ENCODE measurements at regions not wholly inside any gene's neighbourhood (a gene's known extent, or its start where the extent isn't known, plus 50 kb on each side); places are given as distances from the start of the nearest gene placed in this dataset.

DNA sequence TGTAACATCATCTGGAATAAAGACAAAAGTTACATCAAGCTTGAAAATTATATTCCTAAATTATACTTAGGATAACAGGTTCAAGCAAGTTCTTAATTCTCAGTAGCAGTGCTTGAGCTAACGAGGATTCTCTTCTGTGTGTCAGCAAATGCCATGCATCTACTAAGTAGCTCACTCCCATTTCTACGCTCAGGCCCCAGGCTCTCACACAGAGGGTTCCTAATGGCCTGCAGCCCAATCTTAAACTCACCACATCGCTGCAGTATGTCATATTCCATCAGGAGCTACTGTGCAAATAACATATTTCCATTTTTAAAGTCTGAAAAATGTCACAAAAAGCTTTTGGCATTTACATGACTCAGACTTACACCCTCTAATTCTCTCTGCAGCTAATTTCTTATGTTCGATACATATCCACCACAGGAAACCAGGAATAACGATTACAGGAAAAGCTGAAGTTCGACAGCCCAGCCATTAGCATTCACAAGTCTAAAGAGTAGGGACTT, 474.8 kb downstream of the EFNA5 start:
- FAIRE-seq (no peak), DNase-seq (ENCODE audit: low read depth, low spot score) (no peak)
- no peaks in the 10 kb centered on the region for H3K27me3 ChIP-seq (ENCODE audit: control insufficient read depth in 2 of 2, insufficient read depth in 2 of 2, low read length in 2 of 2)
- H3K27ac ChIP-seq (ENCODE audit: insufficient read depth, low read depth, low read length), result no peak overlapping the region
- H3K4me3 ChIP-seq (replicated peaks in 1 of 3; ENCODE audit: insufficient read depth in 1 of 3, low read depth in 1 of 3, low read length in 3 of 3), result no peak overlapping the region
- H3K9me3 ChIP-seq (replicated peaks; ENCODE audit: control insufficient read depth, insufficient read depth, low read length), result no peaks in the 10 kb centered on the region
- intact Hi-C loops (cut with micrococcal nuclease) (no loop called here), dilution Hi-C loops (cut with MboI; ENCODE audit: extremely low pct_ligation_motif_present, low sequenced_read_pairs) (no loop called here)
- no peak overlapping the region for H3K4me2 ChIP-seq (ENCODE audit: insufficient read depth, low read length)
- no peaks in the 10 kb centered on the region for H4K20me1 ChIP-seq (replicated peaks; ENCODE audit: control insufficient read depth, extremely low read depth, insufficient read depth, low read length)
- H3K4me1 ChIP-seq (ENCODE audit: control insufficient read depth, extremely low read depth, insufficient read depth, low read length), result no peaks in the 10 kb centered on the region
- no peaks in the 10 kb centered on the region for H3K9me1 ChIP-seq (replicated peaks; ENCODE audit: control insufficient read depth, extremely low read depth, insufficient read depth, low read length)
- POLR2A ChIA-PET, result no interaction called here
- H3K36me3 ChIP-seq (ENCODE audit: control insufficient read depth in 2 of 2, extremely low read depth in 1 of 2, insufficient read depth in 2 of 2, low read length in 2 of 2), result no peaks in the 10 kb centered on the region
- CTCF ChIA-PET, result interaction anchor here (1.3 kb wide), 1 partner anchor 52 kb away, joined by 4 read pairs; no protein-coding TSS in a partner anchor
- no peak for TF ChIP-seq EZH2 (IDR thresholded peaks at IDR 0.05; ENCODE audit: borderline replicate concordance, low read depth, low read length, severe bottlenecking)
- H3K9ac ChIP-seq (replicated peaks; ENCODE audit: extremely low read depth, insufficient read depth, low read length), result no peak overlapping the region
- no TSS peak for BruUV-seq (replicated peaks)
- no peak overlapping the region for H2AFZ ChIP-seq (ENCODE audit: low read depth, low read length)
- H3K79me2 ChIP-seq (ENCODE audit: control insufficient read depth, insufficient read depth, low read length), result no peaks in the 10 kb centered on the region

DNA sequence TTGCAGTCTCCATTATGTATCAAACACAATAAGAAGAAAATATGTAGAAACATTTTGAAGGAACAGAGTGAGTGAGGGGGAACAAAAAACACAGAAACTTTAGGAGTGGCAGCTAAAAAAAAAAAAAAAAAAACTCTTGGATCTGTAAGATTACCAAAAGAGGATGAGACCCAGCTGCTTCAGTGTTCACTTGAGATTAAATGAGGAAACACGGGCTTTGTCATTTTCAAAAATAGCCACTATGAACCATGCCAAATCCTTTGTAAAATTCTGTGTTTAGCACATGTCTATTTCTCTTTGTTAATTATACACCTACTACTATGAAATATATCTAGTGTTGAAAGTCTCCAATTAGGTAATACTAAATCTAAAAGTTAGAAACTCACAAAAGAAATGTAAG, 485.9 kb downstream of the EFNA5 start:
- Histone ChIP-seq H2AFZ (ENCODE audit: low read depth, low read length) (no peak overlapping the region), H3K4me1 (ENCODE audit: control insufficient read depth, extremely low read depth, insufficient read depth, low read length) (no peaks in the 10 kb centered on the region), H3K9me1 (replicated peaks; ENCODE audit: control insufficient read depth, extremely low read depth, insufficient read depth, low read length) (no peaks in the 10 kb centered on the region), H3K9ac (replicated peaks; ENCODE audit: extremely low read depth, insufficient read depth, low read length) (no peak overlapping the region), H3K9me3 (replicated peaks; ENCODE audit: control insufficient read depth, insufficient read depth, low read length) (no peaks in the 10 kb centered on the region), H3K4me2 (ENCODE audit: insufficient read depth, low read length) (no peak overlapping the region), H3K27me3 (ENCODE audit: control insufficient read depth in 2 of 2, insufficient read depth in 2 of 2, low read length in 2 of 2) (no peaks in the 10 kb centered on the region), H3K79me2 (ENCODE audit: control insufficient read depth, insufficient read depth, low read length) (no peaks in the 10 kb centered on the region), H3K27ac (ENCODE audit: insufficient read depth, low read depth, low read length) (no peak overlapping the region), H3K4me3 (replicated peaks in 1 of 3; ENCODE audit: insufficient read depth in 1 of 3, low read depth in 1 of 3, low read length in 3 of 3) (no peak overlapping the region), H4K20me1 (replicated peaks; ENCODE audit: control insufficient read depth, extremely low read depth, insufficient read depth, low read length) (no peaks in the 10 kb centered on the region), H3K36me3 (ENCODE audit: control insufficient read depth in 2 of 2, extremely low read depth in 1 of 2, insufficient read depth in 2 of 2, low read length in 2 of 2) (no peaks in the 10 kb centered on the region)
- FAIRE-seq (no peak), DNase-seq (ENCODE audit: low read depth, low spot score) (no peak)
- dilution Hi-C loops (cut with MboI; ENCODE audit: extremely low pct_ligation_motif_present, low sequenced_read_pairs), result no loop called here
- CTCF ChIA-PET, result no interaction called here
- TF ChIP-seq FOS (IDR thresholded peaks at IDR 0.05; ENCODE audit: borderline replicate concordance, insufficient read depth, low read length), result no peak
- TF ChIP-seq POLR2AphosphoS5 (IDR thresholded peaks at IDR 0.05; ENCODE audit: insufficient read depth, low read depth, low read length), result no peak
- no peak for TF ChIP-seq POLR2A (IDR thresholded peaks at IDR 0.05; ENCODE audit: low read depth, low read length)
- no peak for TF ChIP-seq JUN (IDR thresholded peaks at IDR 0.05; ENCODE audit: borderline replicate concordance, insufficient read depth, insufficient read length, low read depth)
- TF ChIP-seq, protein P1, sequence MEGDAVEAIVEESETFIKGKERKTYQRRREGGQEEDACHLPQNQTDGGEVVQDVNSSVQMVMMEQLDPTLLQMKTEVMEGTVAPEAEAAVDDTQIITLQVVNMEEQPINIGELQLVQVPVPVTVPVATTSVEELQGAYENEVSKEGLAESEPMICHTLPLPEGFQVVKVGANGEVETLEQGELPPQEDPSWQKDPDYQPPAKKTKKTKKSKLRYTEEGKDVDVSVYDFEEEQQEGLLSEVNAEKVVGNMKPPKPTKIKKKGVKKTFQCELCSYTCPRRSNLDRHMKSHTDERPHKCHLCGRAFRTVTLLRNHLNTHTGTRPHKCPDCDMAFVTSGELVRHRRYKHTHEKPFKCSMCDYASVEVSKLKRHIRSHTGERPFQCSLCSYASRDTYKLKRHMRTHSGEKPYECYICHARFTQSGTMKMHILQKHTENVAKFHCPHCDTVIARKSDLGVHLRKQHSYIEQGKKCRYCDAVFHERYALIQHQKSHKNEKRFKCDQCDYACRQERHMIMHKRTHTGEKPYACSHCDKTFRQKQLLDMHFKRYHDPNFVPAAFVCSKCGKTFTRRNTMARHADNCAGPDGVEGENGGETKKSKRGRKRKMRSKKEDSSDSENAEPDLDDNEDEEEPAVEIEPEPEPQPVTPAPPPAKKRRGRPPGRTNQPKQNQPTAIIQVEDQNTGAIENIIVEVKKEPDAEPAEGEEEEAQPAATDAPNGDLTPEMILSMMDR (IDR thresholded peaks at IDR 0.05; ENCODE audit: extremely low read depth in 1 of 2, insufficient read depth in 1 of 2, low read depth in 1 of 2, low read length in 2 of 2), result no peak
- TF ChIP-seq, protein P2, sequence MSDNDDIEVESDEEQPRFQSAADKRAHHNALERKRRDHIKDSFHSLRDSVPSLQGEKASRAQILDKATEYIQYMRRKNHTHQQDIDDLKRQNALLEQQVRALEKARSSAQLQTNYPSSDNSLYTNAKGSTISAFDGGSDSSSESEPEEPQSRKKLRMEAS (IDR thresholded peaks at IDR 0.05; ENCODE audit: insufficient read depth, insufficient read length), result no peak
- TF ChIP-seq EZH2 (IDR thresholded peaks at IDR 0.05; ENCODE audit: borderline replicate concordance, low read depth, low read length, severe bottlenecking), result no peak
- no peak for TF ChIP-seq GATA2 (IDR thresholded peaks at IDR 0.05; ENCODE audit: insufficient read depth, insufficient read length, low read depth, low read length)
- TF ChIP-seq MYC (IDR thresholded peaks at IDR 0.05; ENCODE audit: low read depth, low read length), result no peak
- no TSS peak for BruUV-seq (replicated peaks)
- POLR2A ChIA-PET, result no interaction called here
- intact Hi-C loops (cut with micrococcal nuclease), result no loop called here

Data from endothelial cell of umbilical vein (primary cell).